ENCODE measurements at regions not wholly inside any gene's neighbourhood (a gene's known extent, or its start where the extent isn't known, plus 50 kb on each side); places are given as distances from the start of the nearest gene placed in this dataset.

DNA sequence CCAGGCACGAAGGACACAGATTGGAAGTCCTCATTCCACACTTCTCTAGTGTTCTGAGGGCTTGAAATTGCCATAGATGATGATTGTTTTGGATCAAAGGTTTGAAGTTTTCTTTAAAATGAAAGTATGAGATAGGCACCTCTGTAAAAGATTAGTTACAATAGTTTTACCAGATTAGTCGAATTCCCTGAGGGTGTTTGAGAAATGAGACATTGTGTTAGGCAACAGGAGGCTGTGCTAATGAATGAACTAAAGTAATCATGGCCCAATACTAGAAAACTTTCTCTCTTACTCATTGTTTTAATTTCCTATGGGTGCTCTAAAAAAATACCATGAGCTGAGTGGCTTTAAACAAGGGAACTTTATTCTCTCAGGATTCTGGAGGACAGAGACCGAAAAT is 421.7 kb downstream of the RNF144A start:
- H3K4me3 Mint-ChIP-seq: no peak overlapping the region
- H3F3A ChIP-seq (ENCODE audit: low read depth): peaks cover 11% of the 10 kb centered on the region
- no peaks in the 10 kb centered on the region for H3K36me3 Mint-ChIP-seq
- H3K4me1 ChIP-seq: peaks cover 12% of the 10 kb centered on the region
- H3K27me3 Mint-ChIP-seq (ENCODE audit: insufficient read depth, low read depth): no peaks in the 10 kb centered on the region
- no peaks in the 10 kb centered on the region for H3K36me3 ChIP-seq
- H4K20me1 ChIP-seq (ENCODE audit: low read depth): no peaks in the 10 kb centered on the region
- H3K79me2 ChIP-seq (ENCODE audit: low read depth): no peaks in the 10 kb centered on the region
- no peak for DNase-seq (ENCODE audit: low spot score)
- H3K9me3 Mint-ChIP-seq: peaks cover 3% of the 10 kb centered on the region
- H2AFZ ChIP-seq (replicated peaks): no peak overlapping the region
- H3K9ac ChIP-seq: no peak overlapping the region
- no peaks in the 10 kb centered on the region for H3K27me3 ChIP-seq
- H3K27ac ChIP-seq: no peak overlapping the region
- peaks cover 14% of the 10 kb centered on the region for H3K4me1 Mint-ChIP-seq
- H3K27ac Mint-ChIP-seq: no peak overlapping the region
- TF ChIP-seq EZH2 (IDR thresholded peaks at IDR 0.05): no peak
- no peak for TF ChIP-seq CTCF (IDR thresholded peaks at IDR 0.05)
- TF ChIP-seq EZH2phosphoT487 (IDR thresholded peaks at IDR 0.05): no peak
- no peak overlapping the region for H3K4me3 ChIP-seq
- H3K9me3 ChIP-seq (ENCODE audit: low read depth): no peaks in the 10 kb centered on the region
- no peak overlapping the region for H3K4me2 ChIP-seq

DNA sequence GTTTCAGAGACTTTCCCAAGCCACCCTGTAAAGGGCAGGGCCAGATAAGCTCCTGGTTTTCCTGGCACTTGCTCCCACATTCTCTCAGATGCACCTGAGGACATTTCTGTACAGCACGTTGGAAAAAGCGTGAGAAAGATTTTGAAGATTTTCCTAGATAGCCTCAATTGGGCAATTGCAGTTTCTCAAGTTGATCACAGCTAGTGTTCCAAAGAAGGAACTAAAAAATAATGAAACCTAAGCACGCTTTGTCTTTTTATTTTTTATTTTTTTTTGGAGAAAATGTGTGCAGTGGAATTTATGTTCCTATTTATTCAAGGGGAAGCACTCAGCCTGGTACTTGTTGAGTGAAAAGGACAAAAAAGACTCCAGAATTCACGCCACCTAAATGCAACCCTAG is 429.1 kb downstream of the RNF144A start:
- H3K27me3 ChIP-seq: no peaks in the 10 kb centered on the region
- TF ChIP-seq EZH2phosphoT487 (IDR thresholded peaks at IDR 0.05): no peak
- no peak for TF ChIP-seq CTCF (IDR thresholded peaks at IDR 0.05)
- TF ChIP-seq EZH2 (IDR thresholded peaks at IDR 0.05): no peak

GRCh38 chr2:7348761-7349160 is 431.5 kb downstream of the RNF144A start:
- no peaks in the 10 kb centered on the region for H4K20me1 ChIP-seq (ENCODE audit: low read depth)
- TF ChIP-seq EZH2phosphoT487 (IDR thresholded peaks at IDR 0.05): no peak
- TF ChIP-seq CTCF (IDR thresholded peaks at IDR 0.05): no peak
- no peak for TF ChIP-seq EZH2 (IDR thresholded peaks at IDR 0.05)
- H3K9ac ChIP-seq: no peak overlapping the region
- no peak overlapping the region for H3K4me3 ChIP-seq
- Mint-ChIP-seq H3K36me3 (no peaks in the 10 kb centered on the region), H3K9me3 (no peaks in the 10 kb centered on the region), H3K4me1 (peaks cover 7% of the 10 kb centered on the region), H3K27me3 (ENCODE audit: insufficient read depth, low read depth) (no peaks in the 10 kb centered on the region), H3K27ac (no peak overlapping the region), H3K4me3 (no peak overlapping the region)
- H3K36me3 ChIP-seq: no peaks in the 10 kb centered on the region
- no peaks in the 10 kb centered on the region for H3K79me2 ChIP-seq (ENCODE audit: low read depth)
- no peaks in the 10 kb centered on the region for H3K27me3 ChIP-seq
- H3K27ac ChIP-seq: no peak overlapping the region
- DNase-seq (ENCODE audit: low spot score): no peak
- H3K9me3 ChIP-seq (ENCODE audit: low read depth): no peaks in the 10 kb centered on the region
- H3K4me1 ChIP-seq: no peaks in the 10 kb centered on the region
- no peak overlapping the region for H2AFZ ChIP-seq (replicated peaks)
- no peak overlapping the region for H3K4me2 ChIP-seq
- no peaks in the 10 kb centered on the region for H3F3A ChIP-seq (ENCODE audit: low read depth)

More for the DNA sequence above, 429.1 kb downstream of the RNF144A start:
- Histone ChIP-seq H3K79me2 (ENCODE audit: low read depth) (no peaks in the 10 kb centered on the region), H3K36me3 (no peaks in the 10 kb centered on the region), H3K4me2 (no peak overlapping the region), H3F3A (ENCODE audit: low read depth) (no peaks in the 10 kb centered on the region), H4K20me1 (ENCODE audit: low read depth) (no peaks in the 10 kb centered on the region), H3K9me3 (ENCODE audit: low read depth) (no peaks in the 10 kb centered on the region), H3K4me1 (no peaks in the 10 kb centered on the region), H3K27ac (no peak overlapping the region), H3K9ac (no peak overlapping the region), H3K4me3 (no peak overlapping the region), H2AFZ (replicated peaks) (no peak overlapping the region)
- no peak overlapping the region for H3K27ac Mint-ChIP-seq
- peaks cover 7% of the 10 kb centered on the region for H3K4me1 Mint-ChIP-seq
- no peak overlapping the region for H3K4me3 Mint-ChIP-seq
- H3K27me3 Mint-ChIP-seq (ENCODE audit: insufficient read depth, low read depth): no peaks in the 10 kb centered on the region
- no peaks in the 10 kb centered on the region for H3K9me3 Mint-ChIP-seq
- no peaks in the 10 kb centered on the region for H3K36me3 Mint-ChIP-seq
- no peak for DNase-seq (ENCODE audit: low spot score)
